B cell (primary cell): ENCODE measurements at regions not wholly inside any gene's neighbourhood (a gene's known extent, or its start where the extent isn't known, plus 50 kb on each side); places are given as distances from the start of the nearest gene placed in this dataset.

Source experiments
- ATAC-seq: fragments of 200-7000 bp; cut with Tn5 transposase; one replicate; pipeline ENCODE4 v1.10.0; 2021; ENCODE audit warnings: low read depth, mild to moderate bottlenecking, moderate number of reproducible peaks, moderate library complexity
- CTCF ChIA-PET: fragments of 350-600 bp; sonication (Branson Sonifier 250); formaldehyde crosslinking; loops from one replicate; lab custom pipeline; 2021; ENCODE audit warnings: antibody characterized with exemption, inconsistent platforms; lab: Charles Lee
- POLR2A ChIA-PET: fragments of 350-600 bp; sonication (Branson Sonifier 250); formaldehyde crosslinking; loops from one replicate; lab custom pipeline; 2021; ENCODE audit warnings: antibody characterized with exemption; lab: Charles Lee
- DNase-seq: peaks from one replicate; pipeline ENCODE4 v3.0.0; 2013
- H2AFZ ChIP-seq: 2 replicates; pipeline ENCODE4 v1.6.1; 2012; ENCODE audit warnings: mild to moderate bottlenecking, low read depth, low read length; ENCODE audit not compliant: insufficient read depth, poor library complexity, severe bottlenecking
- H3K27ac ChIP-seq, 2 donors: 1 replicate in 1 of 2; 2 replicates in 1 of 2; pipeline ENCODE4 v1.5.1; 2012 to 2013; ENCODE audit warnings: low read length in 2 of 2, mild to moderate bottlenecking in 2 of 2, moderate library complexity in 1 of 2
- H3K27me3 ChIP-seq, 4 experiments: fragments of 200-600 bp in 1 of 4; sonication (generic) in 1 of 4; replicated peaks in 1 of 4; 1 replicate in 2 of 4; 2 replicates in 2 of 4; pipeline versions ENCODE4 v1.6.1 to v1.7.0; 2013 to 2016; ENCODE audit warnings: low read length in 3 of 4, mild to moderate bottlenecking in 2 of 4, mixed read lengths in 1 of 4, moderate library complexity in 1 of 4; ENCODE audit not compliant: insufficient read depth in 4 of 4, control insufficient read depth in 3 of 4; ENCODE audit errors: control extremely low read depth in 1 of 4
- H3K36me3 ChIP-seq, 2 experiments: replicated peaks in 1 of 2; 1 replicate in 1 of 2; 2 replicates in 1 of 2; pipeline versions ENCODE4 v1.6.1 to v1.7.1; 2013; ENCODE audit warnings: low read length in 1 of 2; ENCODE audit not compliant: insufficient read depth in 2 of 2, control insufficient read depth in 1 of 2; ENCODE audit errors: control extremely low read depth in 1 of 2, extremely low read depth in 1 of 2
- H3K4me1 ChIP-seq, 2 donors: fragments of 200-600 bp in 1 of 2; sonication (generic) in 1 of 2; 1 replicate in 1 of 2; 2 replicates in 1 of 2; pipeline versions ENCODE4 v1.5.1 to v1.6.1; 2013 to 2017; ENCODE audit warnings: low read length in 2 of 2; ENCODE audit not compliant: control insufficient read depth in 2 of 2, insufficient read depth in 2 of 2
- H3K4me2 ChIP-seq: replicated peaks from 2 replicates; pipeline ENCODE3; 2012; ENCODE audit warnings: mild to moderate bottlenecking, low read depth, low read length; ENCODE audit not compliant: poor library complexity, severe bottlenecking
- H3K4me3 ChIP-seq, 5 experiments: fragments of 200-600 bp in 1 of 5; sonication (generic) in 1 of 5; 1 replicate in 3 of 5; 2 replicates in 2 of 5; pipeline versions ENCODE4 v1.5.1 to v1.7.0; 2011 to 2016; ENCODE audit warnings: low read length in 4 of 5, mild to moderate bottlenecking in 4 of 5, low read depth in 2 of 5, control low read depth in 1 of 5, moderate library complexity in 1 of 5; ENCODE audit not compliant: insufficient read depth in 1 of 5; ENCODE audit errors: control extremely low read depth in 1 of 5, extremely low read depth in 1 of 5
- H3K79me2 ChIP-seq: fragments of 200-600 bp; sonication (generic); one replicate; pipeline ENCODE4 v1.6.0; 2016; ENCODE audit warnings: low read length; ENCODE audit not compliant: control insufficient read depth, insufficient read depth
- H3K9ac ChIP-seq: fragments of 200-600 bp; sonication (generic); 2 replicates; pipeline ENCODE4 v1.6.1; 2017; ENCODE audit warnings: mild to moderate bottlenecking, low read length, moderate library complexity
- H3K9me3 ChIP-seq, 3 donors: one replicate each; pipeline versions ENCODE4 v1.6.1 to v1.7.1; 2013; ENCODE audit warnings: low read length in 2 of 3; ENCODE audit not compliant: control insufficient read depth in 2 of 3, insufficient read depth in 1 of 3; ENCODE audit errors: control extremely low read depth in 1 of 3
- H4K20me1 ChIP-seq: 2 replicates; pipeline ENCODE4 v1.6.0; 2012; ENCODE audit warnings: mild to moderate bottlenecking, low read length; ENCODE audit not compliant: insufficient read depth, control insufficient read depth, poor library complexity, severe bottlenecking
- H3K27ac Mint-ChIP-seq: one replicate; pipeline ENCODE4 v1.8.0; 2021; ENCODE audit warnings: mixed read lengths
- H3K27me3 Mint-ChIP-seq: one replicate; pipeline ENCODE4 v1.8.0; 2021; ENCODE audit warnings: mixed read lengths
- H3K4me1 Mint-ChIP-seq: one replicate; pipeline ENCODE4 v1.8.0; 2021; ENCODE audit warnings: mixed read lengths
- H3K4me3 Mint-ChIP-seq: one replicate; pipeline ENCODE4 v1.8.0; 2021; ENCODE audit warnings: mixed read lengths
- H3K9me3 Mint-ChIP-seq: one replicate; pipeline ENCODE4 v1.8.0; 2022; ENCODE audit warnings: mixed read lengths; ENCODE audit not compliant: insufficient read depth
- CTCF ChIP-seq: fragments of 200-600 bp; IDR thresholded peaks from one replicate; pipeline ENCODE4 v1.8.0; 2022; ENCODE audit warnings: antibody characterized with exemption, mild to moderate bottlenecking
- EZH2 ChIP-seq: IDR thresholded peaks from 2 replicates; pipeline ENCODE4 v1.6.1; 2012; ENCODE audit warnings: borderline replicate concordance, low read depth, mild to moderate bottlenecking, moderate library complexity, low read length; ENCODE audit not compliant: insufficient read depth, poor library complexity, severe bottlenecking
- WGBS: methylation state at CpG from one replicate; pipeline ENCODE4 v1.1.5; 2013; ENCODE audit warnings: missing lambda C conversion rate; ENCODE audit not compliant: insufficient coverage; 5-methylcytosine and 5-hydroxymethylcytosine counted together
- intact Hi-C: fragments of 100-400 bp; cut with micrococcal nuclease; formaldehyde crosslinking; loops from one replicate; pipeline ENCODE4 v1.10.0; 2022

- Histone ChIP-seq H4K20me1 (no peaks in the 10 kb centered on the region), H3K9me3 (peaks cover 0 to 30% (median 1%) of the 10 kb centered on the region in 3 donors), H3K79me2 (no peaks in the 10 kb centered on the region), H3K4me3 (no peak overlapping the region), H3K4me2 (no peak overlapping the region), H3K4me1 (no peaks in the 10 kb centered on the region), H3K27me3 (no peaks in the 10 kb centered on the region), H3K9ac (no peak overlapping the region), H3K27ac (no peak overlapping the region), H3K36me3 (no peaks in the 10 kb centered on the region), H2AFZ (no peak overlapping the region)
- Mint-ChIP-seq H3K9me3 (peaks cover 4% of the 10 kb centered on the region), H3K4me3 (no peak overlapping the region), H3K4me1 (no peaks in the 10 kb centered on the region), H3K27me3 (no peaks in the 10 kb centered on the region), H3K27ac (no peak overlapping the region)
- CTCF ChIA-PET: no interaction called here
- no peak for ATAC-seq
- no peak for DNase-seq
- POLR2A ChIA-PET: no interaction called here
- intact Hi-C loops: no loop called here
- TF ChIP-seq CTCF (no peak), EZH2 (no peak)
- WGBS: 87% methylated on average over 6 of the region's 7 CpGs
These were observed 346.5 kb downstream of the BCL11B start for GRCh38 chr14:98925354-98926040.

- Histone ChIP-seq H4K20me1 (no peaks in the 10 kb centered on the region), H2AFZ (no peak overlapping the region), H3K4me1 (no peaks in the 10 kb centered on the region), H3K27me3 (no peaks in the 10 kb centered on the region), H3K9me3 (peaks cover 0 to 30% (median 0%) of the 10 kb centered on the region in 3 donors), H3K9ac (no peak overlapping the region), H3K4me2 (no peak overlapping the region), H3K79me2 (no peaks in the 10 kb centered on the region), H3K27ac (no peak overlapping the region), H3K4me3 (no peak overlapping the region), H3K36me3 (no peaks in the 10 kb centered on the region)
- Mint-ChIP-seq H3K27ac (no peak overlapping the region), H3K9me3 (no peaks in the 10 kb centered on the region), H3K4me1 (no peaks in the 10 kb centered on the region), H3K4me3 (no peak overlapping the region), H3K27me3 (no peaks in the 10 kb centered on the region)
- 89% methylated on average over 11 of the region's 11 CpGs for WGBS
- POLR2A ChIA-PET: no interaction called here
- TF ChIP-seq EZH2 (no peak), CTCF (no peak)
- CTCF ChIA-PET: no interaction called here
- intact Hi-C loops: no loop called here
- DNase-seq: no peak
- no peak for ATAC-seq
These were observed 345.9 kb downstream of the BCL11B start for GRCh38 chr14:98926146-98926545.
